KG1 (cell line): ENCODE measurements at regions not wholly inside any gene's neighbourhood (a gene's known extent, or its start where the extent isn't known, plus 50 kb on each side); places are given as distances from the start of the nearest gene placed in this dataset.

Experiments used
- DNase-seq: peaks from one replicate; lab custom pipeline; 2025; lab: John Stamatoyannopoulos, UW

DNA sequence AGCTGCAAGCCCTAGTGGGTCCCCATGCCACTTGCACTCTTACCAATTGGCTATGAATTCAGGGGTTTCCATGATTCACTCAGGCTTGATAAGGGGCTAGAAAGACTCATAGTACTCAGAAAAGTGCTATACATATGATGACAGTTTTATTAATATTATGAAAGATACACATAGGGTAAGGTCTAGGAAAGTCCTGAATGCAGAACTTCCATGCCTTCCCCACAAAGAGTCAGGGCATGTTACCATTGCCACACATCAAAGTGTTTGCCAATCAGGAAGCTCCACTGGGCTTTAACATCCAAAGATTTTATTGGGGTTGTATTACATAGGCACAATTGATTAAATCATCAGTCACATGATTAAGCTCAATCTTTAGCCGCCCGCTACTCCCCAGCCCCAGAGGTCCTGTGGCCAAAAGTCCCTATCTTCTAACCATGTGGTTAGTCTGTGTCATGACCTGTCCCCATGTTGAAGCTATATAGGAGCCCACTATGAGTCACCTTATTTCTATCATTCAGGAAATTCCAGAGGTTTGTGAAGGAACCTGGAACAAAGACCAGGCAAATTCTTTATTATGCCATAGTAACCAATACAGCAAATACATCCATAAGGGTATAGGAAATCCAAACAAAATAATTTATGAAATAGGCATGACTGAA lies 635.6 kb downstream of the STPG2 start:
- no peak for DNase-seq
